ENCODE measurements at regions not wholly inside any gene's neighbourhood (a gene's known extent, or its start where the extent isn't known, plus 50 kb on each side); places are given as distances from the start of the nearest gene placed in this dataset.
"Not testable (repeated sequence)": the region's sequence is repeated elsewhere in the genome, so short reads cannot be mapped to it uniquely, and the experiment has no call there.

DNA sequence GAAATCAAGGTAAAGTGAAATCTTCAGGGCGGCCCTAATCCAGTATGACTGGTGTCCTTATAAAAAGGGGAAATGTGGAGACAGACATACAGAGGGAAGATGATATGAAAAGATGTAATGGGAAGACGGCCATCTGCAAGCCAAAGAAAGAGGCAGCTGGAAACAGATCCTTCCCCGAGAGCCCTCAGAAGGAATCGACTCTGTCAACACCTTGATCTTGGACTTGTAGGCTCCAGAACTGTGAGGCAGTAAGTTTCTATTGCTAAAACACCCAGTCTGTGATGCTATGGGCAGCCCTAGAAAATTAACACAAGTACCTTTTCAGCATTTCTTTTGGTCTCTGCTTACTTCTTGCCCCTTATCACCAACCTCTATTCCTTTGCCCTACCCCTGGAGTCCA is 174.7 kb upstream of the TPM1 start:
- no peak for DNase-seq (ENCODE audit: extremely low read depth in 1 of 2, low read depth in 1 of 2)

DNA sequence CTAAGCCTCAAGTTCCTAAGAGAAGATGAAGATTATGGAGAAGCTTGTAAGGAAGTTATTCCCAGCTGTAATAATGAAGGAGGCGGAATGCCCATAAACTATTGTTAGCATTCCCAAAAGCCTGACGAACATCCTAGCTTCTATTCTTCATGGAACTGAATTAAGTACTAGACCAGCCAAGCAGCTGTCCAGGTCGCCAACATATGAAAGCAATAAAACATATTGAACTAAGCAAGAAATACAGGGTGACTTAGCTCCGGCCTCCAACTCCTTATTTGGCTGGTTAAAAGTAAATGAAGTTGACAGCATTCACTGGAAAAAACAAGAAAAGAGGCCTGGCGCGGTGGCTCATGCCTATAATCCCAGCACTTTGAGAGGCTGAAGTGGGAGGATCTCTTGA is 174.0 kb upstream of the TPM1 start:
- no peak for DNase-seq (ENCODE audit: extremely low read depth in 1 of 2, low read depth in 1 of 2)

DNA sequence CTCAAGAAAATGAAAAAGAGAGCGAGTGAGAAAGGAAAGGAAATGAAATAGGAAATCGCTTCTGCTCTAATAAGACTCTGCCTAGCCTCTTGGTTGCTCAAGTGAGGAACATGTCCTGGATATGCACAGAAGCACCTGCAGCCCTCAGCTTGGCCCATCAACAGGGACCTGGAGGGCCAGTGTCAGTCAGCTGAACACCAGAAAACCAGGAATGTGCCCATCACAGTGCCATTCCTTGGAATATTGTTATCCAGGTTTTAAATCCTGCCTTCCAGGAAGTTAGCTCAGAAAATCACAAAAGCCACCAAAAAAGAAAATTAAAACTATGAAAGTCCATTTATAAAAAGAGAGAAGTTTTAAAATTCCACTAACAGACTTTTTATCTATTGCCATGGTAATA is 173.4 kb upstream of the TPM1 start:
- no peak for DNase-seq (ENCODE audit: extremely low read depth in 1 of 2, low read depth in 1 of 2)

DNA sequence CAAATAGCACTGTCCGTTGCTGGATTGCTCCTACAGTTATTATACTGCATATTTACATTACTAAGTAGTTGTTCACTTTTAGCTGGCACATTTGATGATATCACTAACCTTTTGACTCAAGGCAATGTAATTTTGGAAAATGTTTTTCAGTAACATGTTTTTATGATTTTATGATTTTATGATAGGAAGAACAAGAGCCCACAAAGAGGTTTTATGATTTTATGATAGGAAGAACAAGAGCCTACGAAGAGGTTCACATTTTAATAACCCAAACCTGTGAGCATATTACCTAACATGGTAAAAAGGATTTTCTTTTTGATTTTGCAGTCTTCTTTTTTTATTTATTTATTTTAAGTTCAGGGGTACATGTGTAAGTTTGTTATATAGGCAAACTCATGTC is 172.3 kb upstream of the TPM1 start:
- DNase-seq (ENCODE audit: extremely low read depth in 1 of 2, low read depth in 1 of 2) = no peak

DNA sequence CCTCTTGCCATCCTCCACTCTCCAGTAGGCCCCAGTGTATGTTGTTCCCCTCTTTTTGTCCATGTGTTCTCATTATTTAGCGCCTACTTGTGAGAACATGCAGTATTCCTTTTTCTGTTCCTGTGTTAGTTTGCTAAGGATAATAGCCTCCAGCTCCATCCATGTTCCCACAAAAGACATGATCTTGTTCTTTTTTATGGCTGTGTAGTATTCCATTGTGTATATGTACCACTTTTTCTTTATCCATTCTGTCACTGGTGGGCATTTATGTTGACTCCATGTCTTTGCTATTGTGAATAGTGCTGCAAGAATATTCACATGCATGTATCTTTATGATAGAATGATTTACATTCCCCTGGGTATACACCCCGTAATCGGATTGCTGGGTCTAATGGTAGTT is 171.8 kb upstream of the TPM1 start:
- not testable (repeated sequence) for DNase-seq (ENCODE audit: extremely low read depth in 1 of 2, low read depth in 1 of 2)

DNA sequence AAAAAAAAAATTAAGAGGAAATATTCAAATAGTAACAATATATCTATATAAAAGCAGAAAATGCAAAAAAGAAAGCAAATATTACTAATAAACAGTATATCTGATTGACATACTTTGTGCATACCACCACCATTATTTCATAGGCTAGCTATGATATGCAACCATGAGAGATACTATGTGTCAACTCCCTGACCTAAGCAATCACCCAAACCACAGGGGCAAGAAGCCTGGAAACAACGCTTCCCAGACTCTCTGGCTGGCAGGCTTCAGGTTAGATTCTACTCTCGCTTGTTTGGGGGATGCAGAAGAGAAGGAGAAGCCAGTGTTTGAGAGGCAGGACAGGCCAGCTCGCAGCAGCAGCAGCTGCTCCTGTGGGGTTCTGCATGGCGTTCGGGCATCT is 169.3 kb upstream of the TPM1 start:
- DNase-seq (ENCODE audit: extremely low read depth in 1 of 2, low read depth in 1 of 2) = no peak

DNA sequence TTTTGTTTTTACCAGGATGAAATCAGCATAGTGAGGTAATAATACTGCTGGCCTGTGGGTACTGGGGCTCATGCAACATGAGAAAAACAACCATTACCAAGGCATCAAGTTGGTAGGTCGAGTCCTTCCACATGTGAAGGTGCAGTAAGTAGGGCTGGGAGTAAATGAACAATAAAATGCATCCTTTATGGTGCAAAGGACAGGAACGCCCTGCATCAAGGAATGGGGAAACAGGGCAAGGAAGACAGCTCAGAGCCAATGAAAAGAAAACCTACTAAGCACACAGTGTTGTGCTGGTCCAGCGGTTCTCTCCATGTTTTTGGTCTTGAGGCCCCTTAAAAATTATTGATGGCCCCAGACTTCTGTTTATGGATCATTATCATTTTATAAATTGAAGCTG is 168.5 kb upstream of the TPM1 start:
- DNase-seq (ENCODE audit: extremely low read depth in 1 of 2, low read depth in 1 of 2) = no peak

DNA sequence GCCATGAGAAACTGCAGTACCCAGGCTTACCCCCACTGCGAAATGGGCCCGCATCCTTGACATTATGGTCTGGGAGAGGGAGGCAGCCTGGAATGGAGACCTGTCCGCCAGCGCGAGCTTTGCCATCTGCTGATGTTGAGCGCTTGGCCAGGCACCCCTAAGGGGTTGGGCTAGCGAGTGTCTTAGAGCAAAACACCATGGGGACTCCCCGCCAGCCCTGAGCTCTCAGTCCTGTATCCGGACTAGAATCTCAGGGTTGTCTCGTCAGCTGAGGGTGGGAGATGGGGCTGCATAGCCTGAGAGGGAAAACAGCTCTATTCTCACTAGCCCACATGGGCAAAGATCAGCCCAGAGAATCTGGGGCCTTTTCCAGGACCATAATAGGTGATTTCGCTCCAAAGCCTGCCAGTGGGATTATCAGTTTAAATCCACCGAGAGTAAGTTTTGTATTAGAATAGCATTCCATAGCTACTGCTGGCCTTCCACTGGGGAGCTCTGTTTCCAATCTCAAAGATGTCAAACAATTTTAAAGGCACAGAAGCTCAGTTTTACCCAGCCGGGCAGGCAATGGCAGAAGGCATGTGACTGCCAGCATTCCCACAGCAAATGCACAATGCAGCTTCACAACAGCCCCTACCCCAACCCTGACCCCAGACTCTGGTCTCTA is 167.5 kb upstream of the TPM1 start:
- DNase-seq (ENCODE audit: extremely low read depth in 1 of 2, low read depth in 1 of 2) = no peak

DNA sequence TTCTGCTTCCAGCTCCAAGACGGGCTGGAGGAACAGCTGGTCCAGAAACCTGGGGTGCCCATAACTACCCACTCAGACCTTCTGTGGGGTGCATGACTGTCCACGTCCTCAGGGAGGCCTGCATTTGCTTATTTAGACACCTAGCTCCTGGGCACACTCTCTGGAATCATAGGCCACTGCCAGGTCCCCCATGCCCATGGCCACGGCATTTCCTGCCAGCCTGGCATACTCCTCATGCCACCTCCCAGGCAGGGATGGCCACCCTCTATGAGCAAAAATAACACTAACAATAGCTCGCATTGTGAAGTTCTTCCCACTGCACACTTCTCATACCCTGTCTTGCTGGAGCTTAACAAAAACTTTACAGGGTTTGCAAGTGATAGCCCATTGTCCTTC is 166.9 kb upstream of the TPM1 start:
- DNase-seq (ENCODE audit: extremely low read depth in 1 of 2, low read depth in 1 of 2) = no peak

DNA sequence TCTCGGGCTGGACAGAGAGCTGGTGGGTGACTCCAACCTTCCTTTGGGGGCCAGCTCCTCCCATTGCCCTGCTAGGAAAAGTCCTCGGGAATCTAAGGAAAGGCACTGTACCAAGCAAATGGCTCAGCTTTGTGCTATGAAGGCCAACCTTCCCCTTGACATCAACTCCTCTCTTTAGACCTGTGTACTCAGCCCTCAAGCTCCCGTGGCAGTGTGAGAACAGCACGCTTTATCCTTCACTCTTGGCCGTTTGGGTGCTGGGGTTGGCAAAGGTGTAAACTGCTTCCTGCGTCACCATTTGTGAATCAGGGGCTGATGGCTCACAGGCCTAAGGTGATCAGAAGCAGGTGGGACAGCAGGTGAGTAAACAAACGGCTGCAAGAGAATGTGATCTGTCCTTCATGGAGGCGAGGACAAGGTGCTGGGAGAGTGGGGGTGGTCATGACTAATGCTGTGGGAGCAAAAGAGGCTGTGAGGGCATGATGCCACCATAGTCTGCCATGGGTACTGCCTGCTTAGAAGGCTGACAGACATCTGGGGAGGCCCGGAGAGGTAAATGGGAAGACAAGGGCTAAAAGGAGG is 165.2 kb upstream of the TPM1 start:
- no peak for DNase-seq (ENCODE audit: extremely low read depth in 1 of 2, low read depth in 1 of 2)

DNA sequence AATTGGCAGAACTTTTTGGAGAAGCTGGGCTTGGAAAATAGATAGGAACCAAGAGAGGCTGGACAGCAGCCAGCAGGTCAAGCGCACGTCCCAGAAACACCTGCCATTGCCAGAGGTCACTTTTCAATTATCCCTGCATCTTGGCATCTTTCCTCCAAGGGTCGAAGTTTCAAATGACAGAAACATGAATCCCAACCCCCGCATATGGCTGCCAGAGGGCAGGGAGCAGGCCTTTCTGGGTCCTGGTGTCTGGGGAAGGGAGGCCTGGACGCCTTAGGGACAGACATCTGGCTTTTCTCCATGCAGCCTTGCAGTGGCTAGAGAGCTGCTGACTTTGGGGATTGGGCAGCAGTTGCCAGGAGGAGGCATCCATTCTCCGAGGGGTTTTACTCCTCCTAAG is 164.5 kb upstream of the TPM1 start:
- DNase-seq (ENCODE audit: extremely low read depth in 1 of 2, low read depth in 1 of 2) = no peak

DNA sequence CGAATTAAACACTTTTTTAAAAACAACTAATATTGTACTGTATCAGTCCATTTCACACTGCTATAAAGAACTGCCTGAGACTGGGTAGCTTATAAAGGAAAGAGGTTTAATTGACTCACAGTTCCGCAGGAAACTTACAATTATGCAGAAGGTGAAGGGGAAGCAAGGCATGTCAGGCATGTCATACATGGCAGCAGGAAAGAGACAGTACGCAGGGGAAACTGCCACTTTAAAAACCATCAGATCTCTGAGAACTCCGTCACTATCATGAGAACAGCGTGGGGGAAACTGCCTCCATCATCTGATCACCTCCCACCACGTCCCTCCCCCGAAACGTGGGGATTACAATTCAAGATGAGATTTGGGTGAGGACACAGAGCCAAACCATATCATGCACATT is 162.8 kb upstream of the TPM1 start:
- DNase-seq (ENCODE audit: extremely low read depth in 1 of 2, low read depth in 1 of 2) = no peak

DNA sequence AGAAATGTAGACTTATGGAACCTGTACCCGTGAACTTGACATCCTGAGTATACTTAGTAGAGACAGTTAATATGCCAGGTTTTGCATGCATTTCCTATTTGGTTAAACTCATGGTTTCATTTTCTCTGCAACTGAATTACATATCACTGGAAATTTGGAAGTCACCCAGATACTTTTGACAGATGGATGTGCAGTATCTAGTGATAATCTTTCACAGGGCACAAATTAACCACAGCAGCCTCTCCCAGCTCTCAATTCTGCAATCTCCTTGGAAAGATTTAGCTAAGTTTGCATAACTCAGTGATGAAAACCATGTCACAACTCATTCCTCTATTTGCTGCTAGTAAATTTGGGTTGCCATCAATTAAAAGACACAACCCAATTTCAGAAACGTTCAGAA is 162.3 kb upstream of the TPM1 start:
- DNase-seq (ENCODE audit: extremely low read depth in 1 of 2, low read depth in 1 of 2) = no peak

DNA sequence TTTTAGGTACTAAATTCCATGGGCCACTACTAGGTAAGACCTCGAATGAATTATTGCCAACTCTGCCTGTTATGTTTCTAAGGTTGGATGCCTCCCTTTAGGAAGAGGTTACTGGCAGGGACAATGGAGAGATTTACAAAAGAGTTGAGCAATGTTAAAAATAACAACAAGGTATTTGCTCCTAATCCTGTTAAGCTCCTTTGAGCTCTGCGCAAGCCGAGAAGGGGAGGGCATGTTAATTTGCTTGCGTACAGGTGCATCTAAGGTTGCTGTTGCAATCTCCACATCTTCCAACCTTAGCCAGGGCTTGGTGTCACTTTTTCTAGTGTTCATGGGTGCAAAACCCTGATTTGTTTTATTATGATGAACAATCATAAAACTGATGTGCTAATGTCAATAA is 161.5 kb upstream of the TPM1 start:
- DNase-seq (ENCODE audit: extremely low read depth in 1 of 2, low read depth in 1 of 2) = no peak

DNA sequence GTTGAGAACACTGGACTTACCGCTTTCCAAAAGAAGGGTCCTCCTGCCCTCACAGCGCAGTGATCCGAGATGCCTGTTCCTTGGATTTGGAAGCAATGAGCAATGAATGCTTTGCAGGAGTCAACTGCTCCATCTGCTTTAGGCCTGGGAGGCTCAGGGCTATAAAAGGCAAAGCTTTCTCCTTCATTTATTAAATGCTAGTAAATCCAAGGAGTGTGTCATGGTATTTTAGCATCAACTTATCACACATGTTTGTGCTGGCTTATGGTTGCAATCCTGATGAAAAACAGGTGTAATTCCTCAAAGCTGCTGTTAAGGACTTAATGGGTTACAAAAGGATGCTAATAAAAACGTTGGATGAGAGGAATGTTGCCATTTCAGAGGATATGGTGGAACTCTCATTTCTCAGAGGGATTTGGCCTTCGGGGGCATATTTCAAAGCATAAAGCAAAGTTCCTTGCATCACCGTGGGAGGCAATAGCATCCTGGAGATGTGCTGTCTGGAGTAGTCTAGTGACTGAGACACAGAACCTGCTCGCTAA is 158.5 kb upstream of the TPM1 start:
- DNase-seq (ENCODE audit: extremely low read depth in 1 of 2, low read depth in 1 of 2) = no peak

DNA sequence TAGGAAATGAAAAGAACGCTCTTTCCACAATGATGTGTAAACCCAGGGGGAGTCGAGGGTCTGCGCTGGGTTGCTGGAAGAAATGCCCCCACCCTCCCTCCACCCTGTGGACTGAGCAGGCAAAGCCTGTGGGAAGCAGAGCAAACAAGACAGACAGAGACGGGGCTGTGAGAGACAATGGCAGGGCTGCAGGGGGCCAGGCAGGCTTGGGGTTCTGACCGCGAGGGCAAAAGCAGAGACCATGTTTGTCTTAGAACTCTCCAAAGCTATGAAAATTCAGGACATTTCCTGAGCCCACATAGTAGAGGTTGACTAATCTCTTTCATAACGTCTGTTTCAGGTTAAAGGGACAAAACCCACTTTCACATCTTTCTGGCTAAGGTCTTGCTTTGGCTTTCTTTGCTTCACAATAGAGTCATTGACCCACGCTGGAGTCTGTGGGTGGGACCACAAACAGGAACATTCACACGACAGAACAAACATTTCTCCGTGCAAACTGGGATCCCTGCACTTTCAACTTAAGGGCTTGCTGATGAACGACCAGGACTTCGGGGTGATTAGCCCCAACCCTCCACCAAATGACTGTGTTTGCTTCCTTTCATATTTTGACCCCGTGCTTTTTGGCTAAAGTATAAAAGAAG is 156.0 kb upstream of the TPM1 start:
- DNase-seq (ENCODE audit: extremely low read depth in 1 of 2, low read depth in 1 of 2) = no peak

DNA sequence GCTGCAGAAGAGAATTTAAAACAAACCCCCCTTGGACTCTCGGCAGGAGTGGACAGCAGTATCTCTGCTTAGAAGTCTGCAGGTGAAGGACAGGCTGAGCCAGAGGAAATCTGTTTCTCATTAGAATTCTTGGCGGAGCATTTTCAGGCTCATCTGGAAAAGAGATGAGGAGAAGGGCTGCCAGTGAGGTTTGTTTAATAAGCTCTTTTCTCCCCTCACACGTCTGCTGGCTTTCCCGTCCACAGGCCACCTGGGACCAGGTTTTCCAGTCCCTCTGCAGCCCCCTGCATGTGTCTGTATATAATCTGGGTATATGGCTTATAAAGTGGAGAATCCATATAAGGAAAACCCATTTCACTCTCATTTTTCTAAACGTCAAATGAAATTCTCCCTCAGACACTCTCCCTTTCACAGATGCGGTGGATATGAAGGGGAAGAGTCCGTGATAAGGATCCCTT is 155.4 kb upstream of the TPM1 start:
- DNase-seq (ENCODE audit: extremely low read depth in 1 of 2, low read depth in 1 of 2) = no peak

DNA sequence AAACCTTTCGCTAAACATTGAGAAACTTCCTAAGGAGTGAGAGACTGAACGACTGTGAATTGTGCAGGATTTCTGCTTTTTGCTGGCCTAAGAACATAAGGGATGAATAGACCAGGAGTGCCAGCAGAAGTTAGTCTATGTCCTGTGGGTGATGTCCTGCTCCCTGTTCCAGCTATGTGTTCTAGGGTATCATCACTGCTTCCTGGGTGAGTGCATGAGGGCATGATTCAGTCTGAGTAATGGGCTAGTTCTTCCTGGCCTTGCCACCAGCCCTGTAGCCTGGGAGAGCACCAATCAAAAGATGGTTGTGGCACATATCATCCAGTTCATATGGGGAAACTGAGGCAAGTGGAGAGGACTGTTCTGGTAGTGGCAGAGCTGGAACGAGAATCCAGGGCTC is 153.9 kb upstream of the TPM1 start:
- DNase-seq (ENCODE audit: extremely low read depth in 1 of 2, low read depth in 1 of 2) = no peak

DNA sequence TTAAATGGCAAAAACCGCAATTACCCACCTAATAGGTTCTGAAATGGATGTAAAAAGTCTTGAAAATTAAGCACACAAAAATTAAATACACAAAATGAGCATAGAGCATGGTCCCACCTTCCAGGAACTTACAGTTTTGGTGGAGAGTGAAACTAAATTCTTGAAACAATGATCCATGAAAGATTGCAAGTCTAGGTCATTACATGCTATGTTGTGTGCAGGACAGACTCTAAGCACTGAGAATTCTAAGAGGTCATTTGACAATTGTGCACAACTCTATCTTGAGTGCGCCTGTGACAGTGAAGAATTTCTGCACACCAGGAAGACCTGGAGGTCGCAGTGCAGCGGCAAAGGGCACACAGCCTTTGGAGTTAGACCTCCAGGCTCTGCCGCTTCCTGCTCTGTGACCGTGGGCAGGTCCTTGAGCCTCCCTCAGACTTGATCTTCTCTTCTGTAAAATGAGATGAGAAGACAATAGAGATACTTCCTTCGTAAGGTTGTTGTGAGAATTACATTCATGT is 153.3 kb upstream of the TPM1 start:
- no peak for DNase-seq (ENCODE audit: extremely low read depth in 1 of 2, low read depth in 1 of 2)

DNA sequence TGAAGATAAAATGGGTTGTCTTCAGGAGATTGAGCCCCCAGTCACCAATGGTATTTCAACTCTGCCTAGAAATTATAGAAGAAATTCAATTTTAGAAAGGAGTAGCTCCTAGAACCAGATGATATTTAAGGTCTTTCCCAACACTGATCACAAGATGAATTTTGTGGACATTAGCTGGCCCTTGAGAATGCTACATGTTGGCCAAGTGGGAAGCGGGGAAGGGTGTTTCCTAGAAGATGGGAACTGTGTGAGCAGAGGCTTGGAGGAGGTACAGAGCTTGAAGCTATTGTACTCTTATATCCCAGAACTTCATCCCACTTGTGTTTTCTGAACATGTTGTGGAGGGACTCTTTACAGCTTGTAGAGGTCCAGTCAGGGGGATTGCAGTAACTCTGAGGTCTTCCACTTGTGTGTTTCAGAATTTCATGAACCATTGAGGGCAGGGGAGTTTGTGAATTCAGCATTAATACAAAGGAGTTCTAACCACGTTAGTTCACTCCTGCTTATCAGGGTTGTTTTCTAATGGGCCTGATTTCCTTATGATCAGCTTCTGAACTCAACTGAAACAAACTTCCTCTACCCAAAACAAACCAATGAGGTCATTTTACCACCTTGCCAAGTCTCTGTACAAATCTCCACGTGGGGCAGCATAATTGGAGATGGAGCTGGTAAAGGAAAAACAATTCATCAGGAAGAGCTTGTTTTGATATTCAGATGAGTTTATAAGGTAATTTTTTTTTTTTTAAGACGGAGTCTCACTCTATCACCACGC is 152.6 kb upstream of the TPM1 start:
- no peak for DNase-seq (ENCODE audit: extremely low read depth in 1 of 2, low read depth in 1 of 2)

DNA sequence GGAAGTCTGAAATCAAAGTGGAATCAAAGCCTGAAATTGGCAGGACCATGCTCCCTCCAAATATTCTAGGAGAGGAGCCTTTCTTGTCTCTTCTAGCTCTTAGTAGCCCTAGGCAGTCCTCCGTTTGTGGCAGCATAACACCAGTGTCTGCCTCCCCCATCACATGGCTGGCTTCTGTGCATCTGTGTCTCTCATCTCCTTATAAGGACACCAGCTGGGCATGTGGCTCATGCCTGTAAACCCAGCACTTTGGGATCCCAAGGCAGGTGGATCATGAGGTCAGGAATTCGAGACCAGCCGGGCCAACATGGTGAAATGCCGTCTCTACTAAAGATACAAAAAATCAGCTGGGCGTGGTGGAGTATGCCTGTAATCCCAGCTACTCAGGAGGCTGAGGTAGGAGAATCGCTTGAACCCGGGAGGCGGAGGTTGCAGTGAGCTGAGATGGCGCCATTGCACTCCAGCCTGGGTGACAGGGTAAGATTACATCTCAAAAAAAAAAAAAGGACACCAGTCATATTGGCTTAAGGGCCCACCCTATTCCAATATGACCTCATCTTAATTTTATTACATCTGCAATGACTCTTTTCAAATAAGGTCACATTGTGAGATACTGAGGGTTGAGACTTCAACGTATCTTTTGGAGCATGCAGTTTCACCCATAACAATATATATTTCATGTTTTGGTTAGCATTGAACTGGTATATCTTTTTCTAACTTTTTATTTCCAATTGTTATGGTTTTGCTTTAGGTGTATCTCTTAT is 148.0 kb upstream of the TPM1 start:
- no peak for DNase-seq (ENCODE audit: extremely low read depth in 1 of 2, low read depth in 1 of 2)
